CD4-positive, alpha-beta T cell treated with Interferon alpha-2 for 1 hour (primary cell): ENCODE measurements at regions not wholly inside any gene's neighbourhood (a gene's known extent, or its start where the extent isn't known, plus 50 kb on each side); places are given as distances from the start of the nearest gene placed in this dataset.
A peak's percentile ranks its signal among the peaks of the same experiment; 100 is the strongest.
"Not testable (repeated sequence)": the region's sequence is repeated elsewhere in the genome, so short reads cannot be mapped to it uniquely, and the experiment has no call there.

Experiments used
- DNase-seq, 2 donors: peaks; one replicate each; pipeline ENCODE4 v3.0.0-alpha.2; 2020 to 2022

DNA sequence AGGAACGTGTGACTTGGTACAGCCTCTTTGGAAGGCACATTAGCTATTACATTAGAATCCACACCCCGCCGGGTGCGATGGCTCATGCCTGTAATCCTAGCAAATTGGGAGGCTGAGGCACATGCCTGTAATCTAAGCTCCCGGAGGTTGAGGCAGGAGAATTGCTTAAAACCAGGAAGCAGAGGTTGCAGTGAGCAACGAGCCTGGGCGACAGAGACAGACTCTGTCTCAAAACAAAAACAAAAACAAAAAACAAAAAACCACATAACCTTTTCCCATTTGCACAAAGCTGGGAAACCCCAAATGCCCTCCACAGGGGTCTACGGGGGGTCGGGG, 82.7 kb upstream of the METTL9 start:
- not testable (repeated sequence) for DNase-seq

DNA sequence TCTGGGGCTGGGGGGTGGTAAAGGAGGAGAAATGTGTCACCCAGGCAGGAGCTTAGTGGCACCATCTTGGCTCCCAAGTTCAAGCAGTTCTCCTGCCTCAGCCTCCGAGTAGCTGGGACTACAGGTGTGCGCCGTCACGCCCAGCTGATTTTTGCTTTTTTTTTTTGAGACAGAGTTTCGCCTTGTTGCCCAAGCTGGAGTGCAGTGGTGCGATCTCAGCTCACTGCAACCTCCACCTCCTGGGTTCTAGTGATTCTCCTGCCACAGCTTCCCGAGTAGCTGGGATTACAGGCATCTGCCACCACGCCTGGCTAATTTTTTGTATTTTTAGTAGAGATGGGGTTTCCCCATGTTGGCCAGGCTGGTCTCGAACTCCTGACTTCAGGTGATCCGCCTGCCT, 82.1 kb upstream of the METTL9 start:
- not testable (repeated sequence) for DNase-seq

DNA sequence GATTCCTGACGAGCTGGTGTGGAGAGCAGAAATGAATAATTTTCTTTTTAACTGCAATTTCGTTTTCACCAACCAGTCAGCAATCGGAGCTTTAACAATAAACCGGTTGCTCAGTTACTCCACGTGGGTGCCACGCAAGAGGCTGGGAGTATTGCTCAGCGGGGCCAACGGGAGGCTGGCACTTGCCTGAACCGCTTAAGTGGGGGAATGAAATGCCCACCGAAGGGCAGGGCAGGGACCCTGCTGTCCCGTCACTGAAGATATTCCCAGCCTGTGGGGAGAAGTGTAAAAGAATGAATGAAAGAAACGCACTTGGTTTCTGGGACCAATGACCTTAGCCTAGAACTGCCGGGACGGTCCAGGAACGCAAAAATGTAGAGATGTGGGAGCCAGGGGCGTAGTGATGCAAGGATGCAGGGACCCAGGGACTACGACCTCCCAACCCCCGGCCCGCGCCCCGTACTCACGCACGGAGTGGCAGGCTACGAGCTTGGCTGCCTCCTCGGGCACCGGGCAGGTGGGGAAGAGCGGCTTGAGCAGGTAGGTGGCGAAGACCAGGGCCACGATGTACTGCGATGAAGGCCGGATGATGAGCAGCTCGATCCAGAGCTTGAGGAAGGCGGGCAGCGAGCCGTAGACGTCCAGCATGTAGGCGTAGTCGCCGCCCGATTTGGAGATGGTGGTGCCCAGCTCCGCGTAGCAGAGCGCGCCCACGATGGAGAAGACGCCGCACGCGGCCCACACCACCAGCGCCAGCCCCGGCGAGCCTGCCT, 79.8 kb upstream of the METTL9 start:
- DNase-seq: peak in 1 of 2 donors; percentile 61

DNA sequence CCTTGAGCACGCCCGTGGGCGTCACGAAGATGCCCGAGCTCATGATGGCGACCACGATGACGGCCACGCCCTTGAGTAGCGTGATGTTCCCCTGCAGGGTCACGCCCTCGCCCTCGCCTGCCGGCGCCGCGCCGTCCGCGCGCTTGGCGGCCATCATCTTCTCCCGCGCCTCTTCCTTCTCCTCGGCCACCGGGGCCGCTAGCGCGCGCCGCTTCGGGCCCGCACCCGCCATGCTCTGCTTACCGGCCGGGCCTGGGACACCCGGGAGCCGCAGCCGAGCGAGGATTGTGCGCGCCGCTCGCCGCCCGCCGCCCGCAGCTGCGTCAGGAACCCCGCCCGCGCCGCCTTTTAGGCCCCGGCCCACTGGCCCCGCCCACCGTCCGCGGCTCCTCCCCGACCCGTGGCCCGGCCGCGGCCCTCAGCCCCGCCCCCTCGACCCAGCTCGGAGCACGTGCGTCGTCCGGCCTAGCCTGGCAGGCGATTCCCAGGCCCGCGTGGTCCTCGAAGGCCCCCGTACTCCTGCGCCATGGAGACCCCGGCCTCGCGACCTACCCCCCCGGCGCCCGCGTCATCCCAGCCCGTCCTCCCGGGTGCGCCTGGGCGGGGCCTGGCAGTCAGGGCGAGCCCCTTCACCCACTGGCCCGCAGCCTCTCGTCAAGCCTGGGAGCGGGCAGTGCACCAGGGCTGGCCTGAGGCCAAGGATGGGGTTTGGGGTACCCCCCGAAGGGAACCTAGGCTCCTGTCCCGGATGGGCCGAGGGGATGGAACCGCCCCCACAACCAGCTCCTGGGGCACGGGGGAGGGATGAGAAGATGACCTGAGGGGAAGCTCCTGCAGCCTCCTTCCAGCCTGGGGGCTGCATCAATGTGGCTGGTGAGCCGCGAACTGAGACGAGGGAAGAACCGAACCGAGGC, 79.0 kb upstream of the METTL9 start:
- peak; percentile 92 to 97 for DNase-seq

DNA sequence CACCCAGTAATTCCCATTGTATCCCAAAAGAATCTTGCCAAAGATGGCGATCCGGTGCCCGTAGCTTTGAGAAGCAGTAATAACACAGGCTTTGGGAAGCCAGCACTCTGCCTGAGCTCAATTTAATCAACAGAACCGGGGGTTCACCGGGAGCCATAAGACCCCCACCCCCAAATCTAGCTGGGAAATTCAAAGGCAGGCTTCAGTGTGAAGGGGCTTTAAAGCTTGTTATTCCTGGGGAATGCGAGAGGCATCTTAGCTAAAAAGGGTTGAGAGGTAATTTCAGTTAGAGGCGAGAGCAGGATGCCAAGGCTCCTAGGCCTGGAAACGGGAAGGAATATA, 78.4 kb upstream of the METTL9 start:
- DNase-seq: not testable (repeated sequence)

DNA sequence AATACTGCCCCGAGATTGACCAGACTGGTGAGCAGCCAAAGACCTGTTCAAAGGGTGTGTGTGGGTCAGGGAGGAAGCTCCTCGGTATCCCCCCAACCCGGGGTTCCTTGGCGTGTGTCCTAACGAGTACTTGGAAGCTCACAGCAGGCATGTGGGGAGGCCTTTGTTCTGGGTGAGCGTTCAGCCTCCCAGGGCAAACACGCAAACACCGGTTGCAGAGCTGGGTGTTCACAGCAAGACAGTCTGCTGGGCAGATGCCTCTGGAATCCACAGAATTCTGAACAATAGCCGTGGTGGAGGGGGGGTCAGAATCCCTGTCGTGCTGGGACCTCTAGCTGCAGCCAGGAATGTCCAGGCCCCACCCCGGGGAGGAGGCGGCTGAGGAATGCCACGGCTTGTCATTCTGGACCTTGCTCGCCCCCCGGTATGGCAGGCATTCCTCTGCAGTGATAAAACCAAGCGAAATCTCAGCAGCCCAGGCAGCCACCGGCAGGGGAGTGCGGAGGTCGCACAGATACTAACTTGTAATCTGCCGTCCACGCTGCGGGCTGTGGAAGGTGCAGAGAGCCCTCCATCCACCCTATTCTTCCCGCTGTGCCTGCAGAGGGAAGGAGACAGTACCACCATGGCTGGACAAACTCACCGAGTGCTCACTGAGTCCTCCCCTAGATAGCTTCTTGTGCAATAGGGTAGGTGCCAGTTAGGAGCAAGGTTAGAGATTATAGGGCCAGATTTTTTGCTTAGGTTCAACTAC, 77.8 kb upstream of the METTL9 start:
- not testable (repeated sequence) for DNase-seq

DNA sequence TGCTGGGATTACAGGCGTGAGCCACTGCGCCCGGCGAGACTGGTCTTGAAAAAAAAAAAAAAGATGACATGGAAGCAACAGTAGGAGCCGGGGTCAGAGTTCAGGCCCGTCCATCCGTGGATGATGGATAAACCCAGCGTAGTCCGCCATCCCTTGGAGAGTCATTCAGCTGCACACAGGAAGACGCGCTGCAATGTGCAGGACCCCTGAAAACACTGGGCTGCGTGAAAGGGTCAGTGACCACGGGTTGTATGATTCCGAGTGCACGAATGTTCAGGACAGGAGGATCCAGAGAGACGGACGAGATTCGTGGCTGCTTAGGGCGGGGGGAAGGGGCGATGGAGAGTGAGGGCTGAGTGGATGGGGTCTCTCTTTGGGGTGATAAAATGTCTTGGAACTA, 76.5 kb upstream of the METTL9 start:
- DNase-seq: not testable (repeated sequence)

DNA sequence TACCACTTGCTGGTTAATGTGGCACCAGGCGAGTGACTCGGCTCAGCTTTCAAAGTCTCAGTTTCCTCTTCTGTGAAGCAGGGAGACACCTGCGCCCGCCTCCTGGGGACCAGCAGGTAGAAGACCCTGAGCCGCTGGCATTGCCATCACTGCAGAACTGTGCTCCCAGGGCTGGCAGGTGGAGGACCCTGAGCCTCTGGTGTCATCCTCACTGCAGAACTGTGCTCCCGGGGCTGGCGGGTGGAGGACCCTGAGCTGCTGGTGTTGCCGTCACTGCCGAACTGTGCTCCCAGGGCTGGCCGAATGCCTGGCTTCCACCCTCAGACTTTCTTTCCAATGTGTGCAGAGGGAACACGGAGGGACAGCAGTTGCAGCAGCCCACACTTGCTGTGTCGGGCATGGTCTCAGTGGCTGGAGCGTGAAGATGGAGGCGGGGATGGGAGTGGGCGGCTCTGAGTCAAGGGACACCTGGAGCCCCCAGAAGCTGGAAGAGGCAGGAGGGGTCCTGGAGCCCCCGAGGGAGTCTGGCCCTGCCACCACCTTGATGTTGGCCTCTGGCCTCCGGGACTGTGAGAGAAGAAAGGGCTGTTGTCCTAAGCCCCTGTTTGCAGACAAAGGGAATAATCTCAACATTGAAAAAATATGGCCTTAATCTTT, 75.8 kb upstream of the METTL9 start:
- DNase-seq: no peak

DNA sequence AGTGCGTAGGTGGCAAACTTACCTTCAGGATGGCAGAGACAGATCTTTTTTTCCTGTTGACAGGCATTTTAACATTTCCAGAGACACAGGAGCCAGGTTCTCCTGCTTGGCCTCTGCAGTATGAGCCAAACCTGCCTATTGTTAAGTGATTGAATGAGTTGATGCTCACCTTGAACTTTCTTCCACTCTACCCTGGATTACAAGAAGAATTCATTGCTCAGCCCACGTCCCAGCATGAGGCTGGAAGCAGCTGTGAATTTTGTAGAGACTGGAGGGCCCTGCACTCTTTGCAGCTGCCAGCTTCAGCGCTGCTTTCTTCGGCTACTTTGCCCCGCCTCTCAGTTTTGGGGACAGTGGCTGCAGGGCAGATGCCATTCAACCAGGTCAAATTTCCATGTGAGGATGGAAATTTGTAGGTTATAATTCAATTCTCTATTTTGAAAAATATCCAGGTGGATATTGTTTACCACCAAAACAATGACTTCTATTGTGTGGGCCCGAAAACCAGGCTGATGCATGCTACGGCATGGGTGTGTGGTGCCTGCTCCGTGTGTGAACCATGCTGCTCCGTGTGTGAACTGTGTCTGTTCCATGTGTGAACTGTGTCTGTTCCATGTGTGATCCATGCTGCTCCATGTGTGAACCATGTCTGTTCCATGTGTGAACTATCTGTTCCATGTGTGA, 75.2 kb upstream of the METTL9 start:
- DNase-seq: no peak

DNA sequence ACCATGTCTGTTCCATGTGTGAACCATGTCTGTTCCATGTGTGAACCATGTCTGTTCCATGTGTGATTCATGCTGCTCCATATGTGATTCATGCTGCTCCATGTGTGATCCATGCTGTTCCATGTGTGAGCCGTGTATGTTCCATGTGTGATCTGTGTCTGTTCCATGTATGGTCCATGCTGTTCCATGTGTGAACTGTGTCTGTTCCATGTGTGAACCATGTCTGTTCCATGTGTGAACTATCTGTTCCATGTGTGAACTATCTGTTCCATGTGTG, 74.7 kb upstream of the METTL9 start:
- not testable (repeated sequence) for DNase-seq

DNA sequence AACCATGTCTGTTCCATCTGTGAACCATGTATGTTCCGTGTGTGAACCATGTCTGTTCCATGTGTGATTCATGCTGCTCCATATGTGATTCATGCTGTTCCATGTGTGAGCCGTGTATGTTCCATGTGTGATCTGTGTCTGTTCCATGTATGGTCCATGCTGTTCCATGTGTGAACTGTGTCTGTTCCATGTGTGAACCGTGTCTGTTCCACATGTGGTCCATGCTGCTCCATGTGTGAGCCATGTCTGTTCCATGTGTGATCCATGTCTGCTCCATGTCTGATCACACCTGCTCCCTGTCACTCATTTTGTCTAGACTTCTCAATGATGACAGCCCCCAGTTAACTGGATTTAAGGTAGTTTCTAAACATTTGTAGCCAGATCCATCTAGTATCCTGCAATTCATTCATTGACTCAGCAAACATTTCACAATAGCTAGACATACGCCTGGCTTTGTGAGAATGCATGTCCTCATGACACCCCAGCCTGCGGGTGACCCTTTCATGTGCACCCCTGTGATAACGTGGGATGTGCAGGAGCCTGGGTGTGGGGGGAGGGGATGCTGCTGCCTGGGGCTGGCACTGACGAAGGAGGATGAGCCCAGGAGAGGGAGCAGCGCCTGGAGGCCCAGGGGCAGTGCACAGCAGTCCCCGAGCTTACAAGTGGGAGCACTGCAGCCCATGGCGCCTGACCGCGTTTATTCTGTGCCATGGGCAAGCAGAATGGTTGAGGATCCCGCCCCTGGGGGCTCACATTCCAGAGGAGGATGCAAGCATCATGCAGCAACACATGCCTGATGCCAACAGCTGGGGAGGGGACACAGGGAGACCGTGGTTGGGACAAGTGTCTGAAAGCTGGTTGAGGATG, 74.1 kb upstream of the METTL9 start:
- DNase-seq: not testable (repeated sequence)

DNA sequence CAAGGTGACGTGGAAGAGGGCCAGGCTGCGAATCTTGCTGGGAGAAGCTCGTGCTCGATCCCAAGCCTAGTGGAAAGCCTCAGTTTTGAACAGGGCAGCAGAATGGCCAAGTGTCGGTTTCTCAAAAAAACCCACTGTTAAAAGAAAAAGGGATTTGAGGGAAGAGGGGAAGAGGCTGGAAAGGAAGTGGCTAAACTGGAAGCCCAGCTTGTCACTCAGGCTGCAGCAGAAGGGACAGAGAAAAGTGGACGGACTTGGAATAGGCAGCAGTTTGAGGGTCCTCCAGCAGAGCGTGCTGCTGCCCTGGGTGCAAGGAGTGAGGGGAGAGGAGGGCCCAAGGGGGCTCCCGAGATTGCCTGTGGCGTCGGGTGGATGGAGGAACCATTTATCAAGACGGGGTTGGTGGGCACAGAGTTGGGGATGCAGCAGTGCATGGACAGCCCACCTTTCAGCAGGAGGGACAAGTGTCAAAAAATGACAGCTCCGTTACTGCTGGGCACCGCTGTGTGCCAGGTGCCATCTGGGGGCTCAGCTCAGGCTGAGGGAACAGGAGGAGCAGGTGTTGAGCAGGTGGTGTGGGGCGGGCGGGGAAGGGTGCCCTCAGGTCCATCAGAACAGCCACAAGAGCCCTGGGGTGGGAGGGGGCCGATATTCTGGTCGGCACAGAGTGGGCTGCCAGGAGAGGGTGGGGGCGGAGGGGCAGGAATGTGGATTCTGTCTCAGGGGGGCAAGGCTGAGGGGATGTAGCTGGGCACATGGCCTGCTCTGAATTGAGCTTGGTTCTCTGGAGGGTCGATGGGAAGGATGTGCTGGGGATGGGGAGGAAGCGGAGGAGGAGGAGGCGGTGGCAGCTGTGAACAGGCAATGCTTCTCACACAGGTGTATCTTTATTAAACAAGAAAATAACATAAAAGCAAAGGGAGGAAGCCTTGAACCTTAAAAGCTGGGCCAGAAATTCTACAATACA, 73.1 kb upstream of the METTL9 start:
- DNase-seq: not testable (repeated sequence)

DNA sequence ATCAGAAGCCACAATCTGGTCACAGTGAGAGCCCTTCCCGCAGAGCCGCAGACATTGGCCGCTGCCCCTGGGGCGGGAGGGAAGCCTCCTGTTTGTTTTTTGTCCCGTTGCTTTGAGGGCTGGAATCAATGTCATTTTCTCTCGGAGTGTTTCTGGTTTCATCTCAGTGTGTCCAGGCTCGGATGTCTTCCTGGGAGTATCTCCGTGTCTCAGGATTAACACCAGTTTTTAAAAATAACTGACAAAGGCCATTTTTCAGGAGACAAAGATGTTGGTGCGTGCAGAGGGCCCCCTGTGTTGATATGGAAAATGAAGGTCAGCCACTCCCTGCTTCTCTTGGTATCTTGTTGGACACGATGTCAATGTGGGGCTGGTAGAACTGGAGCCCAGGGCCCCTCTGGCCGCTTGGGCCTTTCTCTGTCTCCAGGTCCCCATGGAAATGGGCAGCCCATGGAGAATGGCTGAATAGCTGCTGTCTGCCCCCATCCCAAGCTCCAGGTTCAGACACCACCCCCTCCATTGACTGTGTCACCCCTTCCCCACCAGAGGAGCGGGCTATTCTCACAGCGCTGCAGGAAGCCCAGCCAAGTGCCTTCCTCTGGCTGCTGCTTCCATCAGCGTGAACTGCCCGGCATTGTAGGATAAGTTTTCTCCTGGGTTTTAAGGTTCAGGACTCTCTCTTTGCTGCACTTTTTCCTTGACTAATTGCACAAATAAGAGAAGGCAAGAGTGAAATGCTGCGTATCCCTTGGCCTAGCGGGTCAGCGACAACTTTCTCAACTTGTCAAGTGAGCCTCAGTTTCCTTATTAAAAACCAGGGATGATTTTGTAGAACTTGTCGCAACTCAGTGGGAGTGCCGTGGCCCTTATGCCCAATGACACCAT, 72.2 kb upstream of the METTL9 start:
- DNase-seq: no peak

DNA sequence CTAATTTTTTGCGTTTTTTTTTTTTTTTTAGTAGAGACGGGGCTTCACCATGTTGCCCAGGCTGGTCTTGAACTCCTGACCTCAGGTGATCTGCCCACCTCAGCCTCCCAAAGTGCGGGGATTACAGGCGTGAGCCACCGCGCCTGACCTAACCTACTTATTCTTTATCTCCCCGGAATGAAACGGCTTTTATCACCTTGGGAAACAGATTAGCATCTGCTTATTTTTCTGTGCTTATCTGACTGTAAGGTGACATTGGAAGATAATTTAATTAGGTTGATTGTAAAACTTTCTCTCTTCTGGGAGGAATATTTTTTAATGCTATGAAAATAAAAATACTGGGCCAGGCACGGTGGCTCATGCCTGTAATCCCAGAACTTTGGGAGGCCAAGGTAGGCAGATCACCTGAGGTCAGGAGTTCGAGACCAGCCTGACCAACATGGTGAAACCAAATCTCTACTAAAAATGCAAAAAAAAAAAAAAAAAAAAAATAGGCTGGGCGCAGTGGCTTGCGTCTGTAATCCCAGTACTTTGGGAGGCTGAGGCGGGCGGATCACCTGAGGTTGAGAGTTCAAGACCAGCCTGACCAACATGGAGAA, 70.2 kb upstream of the METTL9 start:
- not testable (repeated sequence) for DNase-seq

DNA sequence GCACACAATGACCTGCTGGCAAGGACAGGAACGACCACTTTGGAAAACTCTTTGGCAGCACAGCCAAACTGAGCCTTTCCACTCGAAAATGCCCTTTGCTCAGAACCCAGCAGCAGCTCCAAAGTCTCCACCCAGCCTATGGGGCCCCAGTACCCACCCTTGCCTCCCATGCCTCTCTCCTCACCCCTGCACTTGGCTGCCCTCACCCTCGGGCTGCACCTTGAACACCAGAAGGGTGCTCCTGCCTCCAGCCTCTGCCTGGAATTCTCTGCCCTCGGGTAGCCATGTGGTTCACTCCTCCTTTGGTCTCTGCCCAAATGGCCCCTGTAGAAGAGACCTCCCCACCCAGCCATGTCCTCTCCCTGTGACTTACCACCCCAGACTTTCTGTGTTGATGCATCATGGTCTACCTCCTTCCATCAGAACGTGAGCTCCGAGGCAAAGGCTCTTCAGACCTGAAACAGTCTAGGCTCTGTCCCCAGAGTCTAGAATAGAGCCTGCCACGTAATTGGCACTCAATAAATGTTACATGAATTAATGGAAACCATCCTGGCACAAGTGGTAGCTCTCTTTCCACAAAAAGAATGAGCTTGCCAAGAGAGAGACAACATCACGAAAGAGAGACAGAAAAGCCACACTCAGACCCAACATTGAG, 68.5 kb upstream of the METTL9 start:
- not testable (repeated sequence) for DNase-seq

DNA sequence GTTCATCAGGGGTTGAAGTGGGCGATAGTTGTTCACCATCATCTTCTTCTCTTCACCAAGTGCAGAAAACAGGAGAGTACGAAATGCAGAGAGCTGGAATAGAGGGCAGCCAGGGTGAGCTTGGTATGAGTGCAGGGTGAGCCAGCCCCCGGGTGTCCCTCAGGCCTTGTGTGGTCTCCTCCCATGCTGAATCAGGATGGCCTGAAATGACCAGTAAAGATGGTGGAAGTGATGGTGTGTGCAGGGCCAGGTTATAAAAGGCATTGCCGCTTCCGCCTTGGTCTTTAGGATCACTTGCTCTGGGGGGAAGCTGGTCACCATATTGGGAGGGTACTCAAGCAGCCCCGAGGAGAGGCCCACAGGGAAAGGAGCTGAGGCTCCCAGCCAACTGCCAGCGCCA, 66.4 kb upstream of the METTL9 start:
- not testable (repeated sequence) for DNase-seq

DNA sequence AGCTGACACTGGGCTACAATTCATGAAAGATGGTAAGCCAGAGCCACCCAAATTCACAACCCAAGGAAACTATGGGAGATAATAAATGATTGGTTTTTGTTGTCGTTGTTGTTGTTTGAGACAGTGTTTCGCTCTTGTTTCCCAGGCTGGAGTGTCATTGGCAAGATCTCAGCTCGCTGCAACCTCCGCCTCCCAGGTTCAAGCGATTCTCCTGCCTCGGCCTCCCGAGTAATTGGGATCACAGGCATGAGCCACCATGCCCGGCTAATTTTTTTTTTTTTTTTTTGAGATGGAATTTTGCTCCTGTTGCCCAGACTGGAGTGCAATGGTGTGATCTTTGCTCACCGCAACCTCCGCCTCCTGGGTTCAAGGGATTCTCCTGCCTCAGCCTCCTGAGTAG, 65.9 kb upstream of the METTL9 start:
- not testable (repeated sequence) for DNase-seq

DNA sequence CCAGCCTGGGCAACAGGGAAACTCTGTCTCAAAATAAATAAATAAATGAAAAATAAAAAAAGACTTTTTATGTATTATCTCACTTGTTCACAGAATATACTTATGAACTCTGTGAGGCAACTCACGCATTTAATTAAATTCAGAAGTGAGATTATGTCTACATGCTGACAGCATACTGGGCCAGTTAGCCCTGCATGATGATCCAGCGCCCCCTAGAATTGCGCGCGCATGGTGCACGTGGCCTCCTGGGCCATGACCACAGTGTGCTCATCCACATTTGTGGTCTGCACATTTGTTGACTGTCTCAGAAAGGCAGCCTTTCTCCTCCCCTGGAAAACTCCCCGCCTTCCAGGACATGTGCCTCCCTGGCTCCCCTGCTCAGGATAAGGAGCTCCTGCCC, 64.8 kb upstream of the METTL9 start:
- peak in 1 of 2 donors; percentile 37 for DNase-seq
